Psoas muscle (tissue), 7 donors: ENCODE measurements at regions not wholly inside any gene's neighbourhood (a gene's known extent, or its start where the extent isn't known, plus 50 kb on each side); places are given as distances from the start of the nearest gene placed in this dataset.

ENCODE experiments used
- ATAC-seq, 4 donors: fragments of 200-7000 bp; cut with Tn5 transposase; one replicate each; pipeline ENCODE4 v1.9.1; 2020; ENCODE audit warnings: moderate library complexity in 3 of 4, mild to moderate bottlenecking in 2 of 4
- DNase-seq, 2 donors: peaks; one replicate each; pipeline ENCODE4 v3.0.0-alpha.2; 2020
- H3K27ac ChIP-seq: fragments of 200-600 bp; one replicate; pipeline ENCODE4 v1.8.0; 2022
- H3K27me3 ChIP-seq, 3 donors: fragments of 200-600 bp in 1 of 3; one replicate each; pipeline versions ENCODE4 v1.6.1 to v1.8.0; 2013 to 2022; ENCODE audit warnings: low read length in 2 of 3, mild to moderate bottlenecking in 2 of 3, moderate library complexity in 1 of 3; ENCODE audit not compliant: insufficient read depth in 3 of 3
- H3K36me3 ChIP-seq, 2 donors: fragments of 200-600 bp in 1 of 2; one replicate each; pipeline versions ENCODE4 v1.6.1 to v1.8.0; 2013 to 2022; ENCODE audit warnings: low read depth in 1 of 2, mild to moderate bottlenecking in 1 of 2, moderate library complexity in 1 of 2; ENCODE audit not compliant: insufficient read depth in 1 of 2
- H3K4me1 ChIP-seq: fragments of 200-600 bp; one replicate; pipeline ENCODE4 v1.8.0; 2022
- H3K4me3 ChIP-seq: fragments of 200-600 bp; one replicate; pipeline ENCODE4 v1.8.0; 2022; ENCODE audit warnings: mild to moderate bottlenecking
- H3K9me3 ChIP-seq: fragments of 200-600 bp; one replicate; pipeline ENCODE4 v1.8.0; 2022
- WGBS, 3 donors: extraction: QIAGEN DNeasy Blood & Tissue Kit; methylation state at CpG; one replicate each; pipeline versions ENCODE4 v1.1.6 to v1.1.7; 2013; 5-methylcytosine and 5-hydroxymethylcytosine counted together
- intact Hi-C, 2 donors: fragments of 100-400 bp; cut with DNase I; formaldehyde crosslinking; loops; one replicate each; pipeline versions ENCODE4 v1.11.0 to v1.14.2; 2022
- TF ChIP-seq, protein P1 (sequence below): fragments of 200-600 bp; IDR thresholded peaks from one replicate; pipeline ENCODE4 v1.8.0; 2022; ENCODE audit warnings: antibody characterized with exemption
- donor health status: healthy with polysubstance abuse.
- donor health status: DM: no; HTN: no; CAD: no; lungs with moderate emphysema.
- donor health status: Bipolar disorder and iron deficiency.
- donor health status: healthy.
- donor health status: DM: yes; HTN: yes; CAD: no.
- donor health status: DM: no; HTN: no; CAD: no.
- donor health status: DM: yes; HTN: yes; CAD: no.

DNA sequence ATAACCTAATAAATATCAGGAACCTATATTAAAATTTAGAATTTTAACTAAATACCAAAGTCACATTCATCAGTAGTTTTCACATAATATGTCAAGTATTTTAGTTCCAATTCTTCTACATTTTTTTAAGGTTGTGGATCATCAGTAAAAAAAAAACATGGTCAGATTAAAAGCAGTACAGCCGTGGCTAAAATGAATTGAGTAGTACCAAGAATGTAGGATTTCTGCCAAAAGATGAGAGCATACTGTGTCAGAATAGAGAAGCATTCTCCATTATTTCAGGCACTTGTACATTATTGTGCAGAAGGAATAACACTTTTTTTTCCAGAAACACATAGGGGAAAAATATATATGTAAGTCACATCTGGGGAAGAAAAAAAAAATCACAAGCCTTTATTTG lies 1176.1 kb downstream of the CDH11 start:
- no peaks in the 10 kb centered on the region for H3K9me3 ChIP-seq
- no peak overlapping the region for H3K27ac ChIP-seq
- no peak for DNase-seq
- no peaks in the 10 kb centered on the region for H3K36me3 ChIP-seq
- no peak for ATAC-seq
- H3K4me3 ChIP-seq = no peak overlapping the region
- H3K4me1 ChIP-seq = no peaks in the 10 kb centered on the region
- H3K27me3 ChIP-seq = no peaks in the 10 kb centered on the region
- 18 to 21% (median 18%) methylated on average over 1 of the region's 1 CpG for WGBS, 3 donors
- TF ChIP-seq, protein P1, sequence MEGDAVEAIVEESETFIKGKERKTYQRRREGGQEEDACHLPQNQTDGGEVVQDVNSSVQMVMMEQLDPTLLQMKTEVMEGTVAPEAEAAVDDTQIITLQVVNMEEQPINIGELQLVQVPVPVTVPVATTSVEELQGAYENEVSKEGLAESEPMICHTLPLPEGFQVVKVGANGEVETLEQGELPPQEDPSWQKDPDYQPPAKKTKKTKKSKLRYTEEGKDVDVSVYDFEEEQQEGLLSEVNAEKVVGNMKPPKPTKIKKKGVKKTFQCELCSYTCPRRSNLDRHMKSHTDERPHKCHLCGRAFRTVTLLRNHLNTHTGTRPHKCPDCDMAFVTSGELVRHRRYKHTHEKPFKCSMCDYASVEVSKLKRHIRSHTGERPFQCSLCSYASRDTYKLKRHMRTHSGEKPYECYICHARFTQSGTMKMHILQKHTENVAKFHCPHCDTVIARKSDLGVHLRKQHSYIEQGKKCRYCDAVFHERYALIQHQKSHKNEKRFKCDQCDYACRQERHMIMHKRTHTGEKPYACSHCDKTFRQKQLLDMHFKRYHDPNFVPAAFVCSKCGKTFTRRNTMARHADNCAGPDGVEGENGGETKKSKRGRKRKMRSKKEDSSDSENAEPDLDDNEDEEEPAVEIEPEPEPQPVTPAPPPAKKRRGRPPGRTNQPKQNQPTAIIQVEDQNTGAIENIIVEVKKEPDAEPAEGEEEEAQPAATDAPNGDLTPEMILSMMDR = no peak
- intact Hi-C loops = no loop called here

DNA sequence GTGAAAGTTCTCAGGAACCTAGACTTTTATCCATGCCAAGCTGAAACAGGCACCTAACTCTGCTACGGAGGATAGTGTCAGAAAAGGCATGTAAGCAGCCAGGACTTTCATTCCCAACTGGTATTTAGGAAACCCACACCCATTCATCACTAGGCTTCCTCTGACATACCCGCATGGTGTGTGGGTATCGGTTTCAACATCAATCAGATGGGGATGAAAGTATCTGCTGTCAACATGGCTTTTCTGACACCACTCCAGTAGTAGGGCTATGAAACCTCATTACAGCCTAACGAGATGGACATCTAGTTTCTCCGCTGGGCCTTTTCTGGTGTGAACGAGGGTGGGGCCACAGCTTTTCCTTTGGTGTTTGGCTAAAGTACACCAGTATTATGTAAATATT lies 1178.3 kb downstream of the CDH11 start:
- H3K27me3 ChIP-seq = no peaks in the 10 kb centered on the region
- intact Hi-C loops = no loop called here
- no peaks in the 10 kb centered on the region for H3K36me3 ChIP-seq
- H3K27ac ChIP-seq = no peak overlapping the region
- ATAC-seq = peak in 1 of 4 donors; percentile 48
- no peaks in the 10 kb centered on the region for H3K4me1 ChIP-seq
- 55 to 58% (median 56%) methylated on average over 6 of the region's 6 CpGs for WGBS, 3 donors
- no peak overlapping the region for H3K4me3 ChIP-seq
- DNase-seq = no peak
- TF ChIP-seq, protein P1 = no peak
- H3K9me3 ChIP-seq = no peaks in the 10 kb centered on the region

DNA sequence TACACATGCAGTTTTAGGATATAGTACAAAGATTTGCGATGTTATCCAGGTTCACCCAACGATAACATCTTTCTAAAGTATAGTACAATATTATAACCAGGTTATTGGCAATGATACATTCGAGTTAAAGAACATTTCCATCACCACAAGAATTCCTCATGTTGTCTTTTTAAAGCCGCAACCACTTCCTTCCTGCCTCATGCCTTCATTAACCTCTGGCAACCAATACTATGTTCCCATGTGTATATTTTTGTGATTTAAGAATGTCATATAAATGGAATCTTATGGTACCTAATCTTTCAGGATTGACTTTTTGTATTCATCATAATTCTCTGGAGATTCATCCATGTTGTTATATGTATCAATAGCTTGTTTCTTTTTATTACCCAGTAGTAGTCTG lies 1183.2 kb downstream of the CDH11 start:
- Histone ChIP-seq H3K4me3 (no peak overlapping the region), H3K36me3 (no peaks in the 10 kb centered on the region), H3K27me3 (no peaks in the 10 kb centered on the region), H3K27ac (no peak overlapping the region), H3K4me1 (no peaks in the 10 kb centered on the region), H3K9me3 (no peaks in the 10 kb centered on the region)
- TF ChIP-seq, protein P1 = no peak
- intact Hi-C loops = no loop called here
- 76 to 77% (median 77%) methylated on average over 4 of the region's 4 CpGs for WGBS, 3 donors
- DNase-seq (no peak), ATAC-seq (no peak)

DNA sequence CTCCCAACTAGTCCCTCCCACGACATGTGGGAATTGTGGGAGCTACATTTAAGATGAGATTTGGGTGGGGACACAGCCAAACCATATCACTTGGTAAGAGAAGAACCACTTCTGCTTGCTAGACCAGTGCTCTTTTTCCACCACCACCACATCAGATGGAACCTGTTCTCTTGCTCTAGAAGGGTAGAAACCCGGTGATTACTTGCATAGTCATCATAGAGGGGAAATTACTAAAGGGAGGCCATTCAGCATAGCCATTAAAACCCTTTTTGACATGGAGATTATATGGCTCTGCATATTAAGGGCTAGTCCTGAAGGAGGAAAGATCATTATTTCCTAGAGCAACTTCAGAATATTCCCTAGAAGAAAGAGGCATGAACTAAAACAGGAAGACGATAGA lies 1188.0 kb downstream of the CDH11 start:
- intact Hi-C loops = no loop called here

DNA sequence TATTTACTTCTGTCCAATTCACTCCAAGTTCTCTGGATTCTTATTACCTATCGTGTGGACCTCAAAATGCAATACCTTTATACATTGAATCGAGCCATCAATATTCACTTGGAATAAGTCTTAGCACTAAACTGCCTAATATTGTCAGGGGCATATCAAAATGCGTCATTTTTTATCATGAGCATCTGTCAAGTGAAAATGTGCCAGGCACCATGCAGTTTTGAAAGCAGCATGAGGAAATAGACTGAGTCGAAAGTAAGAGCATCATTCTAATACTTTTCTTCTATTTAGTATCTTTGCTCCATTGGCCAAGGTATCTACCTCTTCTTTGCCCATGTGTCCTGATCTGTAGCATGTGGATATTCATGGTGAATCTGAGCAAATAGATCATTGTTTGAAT lies 1193.4 kb downstream of the CDH11 start:
- no peak for ATAC-seq
- WGBS, 3 donors = 81 to 86% (median 85%) methylated on average over 4 of the region's 4 CpGs
- no peaks in the 10 kb centered on the region for H3K4me1 ChIP-seq
- H3K9me3 ChIP-seq = no peaks in the 10 kb centered on the region
- H3K4me3 ChIP-seq = no peak overlapping the region
- no peak overlapping the region for H3K27ac ChIP-seq
- DNase-seq = no peak
- H3K36me3 ChIP-seq = no peaks in the 10 kb centered on the region
- TF ChIP-seq, protein P1 = no peak
- intact Hi-C loops = no loop called here
- H3K27me3 ChIP-seq = no peaks in the 10 kb centered on the region

More for the DNA sequence above, 1188.0 kb downstream of the CDH11 start:
- WGBS, 3 donors = 58 to 72% (median 60%) methylated on average over 3 of the region's 3 CpGs
- Histone ChIP-seq H3K4me3 (no peak overlapping the region), H3K4me1 (no peaks in the 10 kb centered on the region), H3K27me3 (no peaks in the 10 kb centered on the region), H3K36me3 (no peaks in the 10 kb centered on the region), H3K27ac (no peak overlapping the region), H3K9me3 (no peaks in the 10 kb centered on the region)
- TF ChIP-seq, protein P1 = no peak
- no peak for DNase-seq
- ATAC-seq = no peak
